ENCODE measurements at regions not wholly inside any gene's neighbourhood (a gene's known extent, or its start where the extent isn't known, plus 50 kb on each side); places are given as distances from the start of the nearest gene placed in this dataset.

DNA sequence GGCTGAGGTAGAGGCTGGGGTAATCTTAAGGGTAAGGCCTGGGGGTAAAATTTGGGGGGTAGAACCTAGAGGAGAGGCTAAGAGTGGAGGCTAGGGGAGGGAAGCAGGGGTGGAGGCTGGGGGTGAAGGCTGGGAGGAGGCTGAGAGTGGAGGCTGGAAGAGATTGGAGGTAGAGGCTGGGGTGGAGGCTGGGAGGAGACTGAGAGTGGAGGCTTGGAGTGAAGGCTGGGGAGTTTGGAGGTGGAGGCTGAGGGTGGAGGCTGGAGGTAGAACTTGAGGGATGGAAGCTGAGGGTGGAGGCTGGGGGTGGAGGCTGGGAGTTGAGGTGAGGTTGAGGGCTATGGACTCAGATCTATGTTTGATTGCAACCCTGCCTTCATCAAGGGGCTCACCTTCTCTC lies 333.6 kb downstream of the C16orf95 start:
- Histone ChIP-seq H3K36me3 (no peaks in the 10 kb centered on the region), H3K27ac (no peak overlapping the region)
- TF ChIP-seq, protein P1, sequence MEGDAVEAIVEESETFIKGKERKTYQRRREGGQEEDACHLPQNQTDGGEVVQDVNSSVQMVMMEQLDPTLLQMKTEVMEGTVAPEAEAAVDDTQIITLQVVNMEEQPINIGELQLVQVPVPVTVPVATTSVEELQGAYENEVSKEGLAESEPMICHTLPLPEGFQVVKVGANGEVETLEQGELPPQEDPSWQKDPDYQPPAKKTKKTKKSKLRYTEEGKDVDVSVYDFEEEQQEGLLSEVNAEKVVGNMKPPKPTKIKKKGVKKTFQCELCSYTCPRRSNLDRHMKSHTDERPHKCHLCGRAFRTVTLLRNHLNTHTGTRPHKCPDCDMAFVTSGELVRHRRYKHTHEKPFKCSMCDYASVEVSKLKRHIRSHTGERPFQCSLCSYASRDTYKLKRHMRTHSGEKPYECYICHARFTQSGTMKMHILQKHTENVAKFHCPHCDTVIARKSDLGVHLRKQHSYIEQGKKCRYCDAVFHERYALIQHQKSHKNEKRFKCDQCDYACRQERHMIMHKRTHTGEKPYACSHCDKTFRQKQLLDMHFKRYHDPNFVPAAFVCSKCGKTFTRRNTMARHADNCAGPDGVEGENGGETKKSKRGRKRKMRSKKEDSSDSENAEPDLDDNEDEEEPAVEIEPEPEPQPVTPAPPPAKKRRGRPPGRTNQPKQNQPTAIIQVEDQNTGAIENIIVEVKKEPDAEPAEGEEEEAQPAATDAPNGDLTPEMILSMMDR (IDR thresholded peaks at IDR 0.05), result no peak

DNA sequence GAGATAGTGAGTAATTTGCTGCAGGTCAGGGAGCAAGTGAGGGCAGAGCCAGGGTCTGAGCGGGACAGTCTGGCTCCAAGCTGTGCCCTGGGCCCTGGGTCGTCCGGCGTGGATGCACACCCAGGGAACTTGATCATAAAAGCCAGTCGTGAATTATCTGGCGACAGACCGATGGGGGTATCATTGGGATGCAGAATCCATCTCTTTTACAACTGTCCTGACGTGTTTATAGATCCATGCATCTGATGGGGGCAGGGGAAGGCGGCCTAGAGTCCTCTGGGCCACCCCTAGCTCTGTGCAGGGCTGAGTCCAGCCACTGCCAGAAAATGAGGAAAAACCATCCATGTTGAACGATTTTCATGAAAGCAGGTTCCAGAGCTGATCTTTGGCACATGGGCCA lies 332.8 kb downstream of the C16orf95 start:
- TF ChIP-seq, protein P1 (IDR thresholded peaks at IDR 0.05), result no peak
- ATAC-seq, result no peak
- no peaks in the 10 kb centered on the region for H3K4me1 ChIP-seq
- no peaks in the 10 kb centered on the region for H3K9me3 ChIP-seq
- H3K27ac ChIP-seq, result no peak overlapping the region
- no peaks in the 10 kb centered on the region for H3K36me3 ChIP-seq
- peaks cover 0 to 40% of the 10 kb centered on the region in 2 donors for H3K27me3 ChIP-seq
- no peak for DNase-seq
- no peak overlapping the region for H3K4me3 ChIP-seq
- intact Hi-C loops (cut with DNase I), result no loop called here

More for the DNA sequence above, 333.6 kb downstream of the C16orf95 start:
- intact Hi-C loops (cut with DNase I), result no loop called here
- peaks cover 0 to 38% of the 10 kb centered on the region in 2 donors for H3K27me3 ChIP-seq
- no peak overlapping the region for H3K4me3 ChIP-seq
- ATAC-seq, result no peak
- DNase-seq, result no peak
- no peaks in the 10 kb centered on the region for H3K4me1 ChIP-seq
- H3K9me3 ChIP-seq, result no peaks in the 10 kb centered on the region

DNA sequence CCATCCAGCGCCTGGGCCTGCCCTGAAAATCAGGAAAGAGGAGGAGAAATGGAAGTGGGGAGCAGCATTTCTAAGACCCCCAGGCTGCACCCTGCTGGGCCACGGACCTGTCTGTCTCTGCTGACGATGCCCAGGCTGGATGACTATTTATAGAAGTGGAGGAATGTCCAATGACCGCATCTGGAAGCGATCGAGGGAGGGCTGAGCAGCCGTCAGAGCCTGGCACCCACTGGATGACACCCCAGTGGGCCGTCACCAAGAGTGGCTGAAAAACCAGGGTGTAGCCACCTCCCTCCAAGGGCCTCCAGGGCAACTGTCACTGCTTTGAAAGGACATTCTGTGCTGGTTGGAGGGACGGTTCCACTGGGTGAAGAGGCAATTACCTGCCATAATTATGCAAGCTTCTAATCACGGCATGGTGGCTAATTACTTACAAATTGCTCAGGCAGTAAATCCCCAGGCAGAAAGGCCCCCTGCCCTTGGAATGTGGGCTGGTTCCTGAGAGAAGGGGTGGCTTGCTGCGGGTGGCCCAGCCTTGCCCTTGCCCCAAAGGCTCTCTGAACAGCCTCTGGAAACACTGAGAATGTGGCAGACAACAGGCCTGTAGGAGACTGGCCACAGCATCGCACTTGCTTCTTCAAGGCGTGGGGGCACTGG lies 332.1 kb downstream of the C16orf95 start:
- Histone ChIP-seq H3K4me1 (no peaks in the 10 kb centered on the region), H3K27ac (no peak overlapping the region), H3K9me3 (no peaks in the 10 kb centered on the region), H3K4me3 (no peak overlapping the region), H3K36me3 (no peaks in the 10 kb centered on the region), H3K27me3 (peaks cover 0 to 48% of the 10 kb centered on the region in 2 donors)
- no peak for DNase-seq
- TF ChIP-seq, protein P1 (IDR thresholded peaks at IDR 0.05), result no peak
- intact Hi-C loops (cut with DNase I), result no loop called here
- ATAC-seq, result no peak

DNA sequence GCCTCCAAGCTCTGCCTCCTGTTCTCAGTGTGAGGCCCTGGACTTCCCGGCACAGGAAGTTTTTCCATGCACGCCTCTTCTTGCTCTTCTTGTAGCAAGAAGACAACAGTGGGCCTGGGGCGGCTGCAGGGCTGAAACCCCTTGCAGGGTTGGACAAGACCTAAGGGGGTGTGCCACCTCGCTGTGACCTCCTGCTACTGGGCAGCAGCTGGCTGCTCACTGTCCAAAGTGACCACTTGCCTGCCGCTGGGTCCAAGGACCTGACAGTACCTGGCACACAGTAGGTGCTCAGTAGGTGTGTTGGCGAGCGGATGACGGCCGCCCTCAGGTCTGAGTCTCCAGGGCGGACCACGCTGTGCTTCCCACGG lies 331.6 kb downstream of the C16orf95 start:
- Histone ChIP-seq H3K4me1 (no peaks in the 10 kb centered on the region), H3K9me3 (no peaks in the 10 kb centered on the region), H3K27ac (no peak overlapping the region), H3K27me3 (peaks cover 0 to 49% of the 10 kb centered on the region in 2 donors), H3K36me3 (no peaks in the 10 kb centered on the region), H3K4me3 (no peak overlapping the region)
- intact Hi-C loops (cut with DNase I), result no loop called here
- TF ChIP-seq, protein P1 (IDR thresholded peaks at IDR 0.05), result no peak
- ATAC-seq, result no peak
- DNase-seq, result no peak

GRCh38 chr16:86986136-86986535 lies 331.1 kb downstream of the C16orf95 start:
- intact Hi-C loops (cut with DNase I), result no loop called here

More at GRCh38 chr16:86986136-86986535, 331.1 kb downstream of the C16orf95 start:
- no peak overlapping the region for H3K27ac ChIP-seq
- no peaks in the 10 kb centered on the region for H3K4me1 ChIP-seq
- H3K9me3 ChIP-seq, result no peaks in the 10 kb centered on the region
- no peaks in the 10 kb centered on the region for H3K36me3 ChIP-seq
- ATAC-seq, result no peak
- peaks cover 0 to 50% of the 10 kb centered on the region in 2 donors for H3K27me3 ChIP-seq
- no peak overlapping the region for H3K4me3 ChIP-seq
- TF ChIP-seq, protein P1 (IDR thresholded peaks at IDR 0.05), result no peak
- DNase-seq, result no peak
